ENCODE measurements at regions not wholly inside any gene's neighbourhood (a gene's known extent, or its start where the extent isn't known, plus 50 kb on each side); places are given as distances from the start of the nearest gene placed in this dataset.

- H3K4me3 Mint-ChIP-seq = no peak overlapping the region
Measured at GRCh38 chr11:81270686-81271085, 1463.0 kb downstream of the FAM181B start.

GRCh38 chr11:81267246-81267645 is 1466.4 kb downstream of the FAM181B start:
- Mint-ChIP-seq H3K9me3 (peaks cover 0 to 4% (median 2%) of the 10 kb centered on the region in 8 donors), H3K36me3 (no peaks in the 10 kb centered on the region), H3K27ac (no peak overlapping the region), H3K27me3 (no peaks in the 10 kb centered on the region), H3K4me3 (no peak overlapping the region), H3K4me1 (no peaks in the 10 kb centered on the region)
- Histone ChIP-seq H3K4me3 (ENCODE audit: low read length in 2 of 2) (no peak overlapping the region), H3K9me3 (ENCODE audit: control insufficient read depth in 1 of 2, low read length in 2 of 2) (no peaks in the 10 kb centered on the region), H3K4me1 (ENCODE audit: insufficient read depth, low read length) (no peaks in the 10 kb centered on the region), H3K27me3 (ENCODE audit: insufficient read depth, low read length) (no peaks in the 10 kb centered on the region), H3K36me3 (ENCODE audit: insufficient read depth, low read length) (no peaks in the 10 kb centered on the region), H3K27ac (ENCODE audit: low read depth, low read length) (no peak overlapping the region)
- ChIA-PET POLR2A (ENCODE audit: partially characterized antibody) (no interaction called here), CTCF (ENCODE audit: partially characterized antibody) (no interaction called here)
- DNase-seq = no peak
- intact Hi-C loops (cut with micrococcal nuclease) = no loop called here

More at GRCh38 chr11:81270686-81271085, 1463.0 kb downstream of the FAM181B start:
- intact Hi-C loops (cut with micrococcal nuclease) = no loop called here
- H3K27me3 Mint-ChIP-seq = no peaks in the 10 kb centered on the region
- H3K27ac Mint-ChIP-seq = no peak overlapping the region
- Histone ChIP-seq H3K27me3 (ENCODE audit: insufficient read depth, low read length) (no peaks in the 10 kb centered on the region), H3K36me3 (ENCODE audit: insufficient read depth, low read length) (no peaks in the 10 kb centered on the region), H3K27ac (ENCODE audit: low read depth, low read length) (no peak overlapping the region), H3K9me3 (ENCODE audit: control insufficient read depth in 1 of 2, low read length in 2 of 2) (no peaks in the 10 kb centered on the region), H3K4me1 (ENCODE audit: insufficient read depth, low read length) (no peaks in the 10 kb centered on the region), H3K4me3 (ENCODE audit: low read length in 2 of 2) (no peak overlapping the region)
- peaks cover 0 to 2% (median 0%) of the 10 kb centered on the region in 8 donors for H3K9me3 Mint-ChIP-seq
- no peak for DNase-seq
- H3K36me3 Mint-ChIP-seq = no peaks in the 10 kb centered on the region
- ChIA-PET CTCF (ENCODE audit: partially characterized antibody) (no interaction called here), POLR2A (ENCODE audit: partially characterized antibody) (no interaction called here)
- H3K4me1 Mint-ChIP-seq = no peaks in the 10 kb centered on the region

GRCh38 chr11:81259471-81259870 is 1474.2 kb downstream of the FAM181B start:
- Mint-ChIP-seq H3K27ac (no peak overlapping the region), H3K4me1 (no peaks in the 10 kb centered on the region), H3K27me3 (no peaks in the 10 kb centered on the region)

GRCh38 chr11:81255895-81256294 is 1477.8 kb downstream of the FAM181B start:
- H3K36me3 Mint-ChIP-seq = no peaks in the 10 kb centered on the region
- no peak for DNase-seq
- peaks cover 0 to 6% (median 3%) of the 10 kb centered on the region in 8 donors for H3K9me3 Mint-ChIP-seq
- H3K4me3 ChIP-seq (ENCODE audit: low read length in 2 of 2) = no peak overlapping the region
- no peak overlapping the region for H3K27ac ChIP-seq (ENCODE audit: low read depth, low read length)
- intact Hi-C loops (cut with micrococcal nuclease) = no loop called here
- no peak overlapping the region for H3K4me3 Mint-ChIP-seq
- ChIA-PET CTCF (ENCODE audit: partially characterized antibody) (no interaction called here), POLR2A (ENCODE audit: partially characterized antibody) (no interaction called here)
- H3K36me3 ChIP-seq (ENCODE audit: insufficient read depth, low read length) = no peaks in the 10 kb centered on the region
- no peaks in the 10 kb centered on the region for H3K9me3 ChIP-seq (ENCODE audit: control insufficient read depth in 1 of 2, low read length in 2 of 2)
- no peaks in the 10 kb centered on the region for H3K4me1 Mint-ChIP-seq
- no peaks in the 10 kb centered on the region for H3K27me3 ChIP-seq (ENCODE audit: insufficient read depth, low read length)
- H3K4me1 ChIP-seq (ENCODE audit: insufficient read depth, low read length) = no peaks in the 10 kb centered on the region
- no peaks in the 10 kb centered on the region for H3K27me3 Mint-ChIP-seq
- no peak overlapping the region for H3K27ac Mint-ChIP-seq

More at GRCh38 chr11:81259471-81259870, 1474.2 kb downstream of the FAM181B start:
- ChIA-PET CTCF (ENCODE audit: partially characterized antibody) (no interaction called here), POLR2A (ENCODE audit: partially characterized antibody) (no interaction called here)
- Mint-ChIP-seq H3K9me3 (peaks cover 0 to 8% (median 4%) of the 10 kb centered on the region in 8 donors), H3K36me3 (no peaks in the 10 kb centered on the region), H3K4me3 (no peak overlapping the region)
- H3K4me3 ChIP-seq (ENCODE audit: low read length in 2 of 2) = no peak overlapping the region
- no peaks in the 10 kb centered on the region for H3K4me1 ChIP-seq (ENCODE audit: insufficient read depth, low read length)
- H3K27ac ChIP-seq (ENCODE audit: low read depth, low read length) = no peak overlapping the region
- intact Hi-C loops (cut with micrococcal nuclease) = no loop called here
- H3K36me3 ChIP-seq (ENCODE audit: insufficient read depth, low read length) = no peaks in the 10 kb centered on the region
- no peaks in the 10 kb centered on the region for H3K9me3 ChIP-seq (ENCODE audit: control insufficient read depth in 1 of 2, low read length in 2 of 2)
- no peaks in the 10 kb centered on the region for H3K27me3 ChIP-seq (ENCODE audit: insufficient read depth, low read length)
- no peak for DNase-seq

GRCh38 chr11:81253244-81253643 is 1480.4 kb downstream of the FAM181B start:
- H3K9me3 Mint-ChIP-seq = peaks cover 0 to 6% (median under 1%) of the 10 kb centered on the region in 8 donors
- H3K27me3 Mint-ChIP-seq = no peaks in the 10 kb centered on the region
- H3K27ac ChIP-seq (ENCODE audit: low read depth, low read length) = no peak overlapping the region
- no peaks in the 10 kb centered on the region for H3K4me1 Mint-ChIP-seq
- intact Hi-C loops (cut with micrococcal nuclease) = no loop called here
- H3K36me3 ChIP-seq (ENCODE audit: insufficient read depth, low read length) = no peaks in the 10 kb centered on the region
- H3K4me3 Mint-ChIP-seq = no peak overlapping the region
- H3K4me1 ChIP-seq (ENCODE audit: insufficient read depth, low read length) = no peaks in the 10 kb centered on the region
- H3K36me3 Mint-ChIP-seq = no peaks in the 10 kb centered on the region
- no peak for DNase-seq
- no peak overlapping the region for H3K4me3 ChIP-seq (ENCODE audit: low read length in 2 of 2)
- ChIA-PET POLR2A (ENCODE audit: partially characterized antibody) (no interaction called here), CTCF (ENCODE audit: partially characterized antibody) (no interaction called here)
- no peaks in the 10 kb centered on the region for H3K9me3 ChIP-seq (ENCODE audit: control insufficient read depth in 1 of 2, low read length in 2 of 2)
- no peaks in the 10 kb centered on the region for H3K27me3 ChIP-seq (ENCODE audit: insufficient read depth, low read length)
- no peak overlapping the region for H3K27ac Mint-ChIP-seq

GRCh38 chr11:81246941-81247340 is 1486.7 kb downstream of the FAM181B start:
- H3K27me3 Mint-ChIP-seq = no peaks in the 10 kb centered on the region
- no peak overlapping the region for H3K4me3 ChIP-seq (ENCODE audit: low read length in 2 of 2)
- no peak overlapping the region for H3K4me3 Mint-ChIP-seq
- intact Hi-C loops (cut with micrococcal nuclease) = no loop called here
- POLR2A ChIA-PET (ENCODE audit: partially characterized antibody) = no interaction called here
- H3K4me1 Mint-ChIP-seq = no peaks in the 10 kb centered on the region
- H3K27ac ChIP-seq (ENCODE audit: low read depth, low read length) = no peak overlapping the region
- H3K9me3 Mint-ChIP-seq = peaks cover 0 to 14% (median 4%) of the 10 kb centered on the region in 8 donors
- no peak for DNase-seq
- no peaks in the 10 kb centered on the region for H3K36me3 ChIP-seq (ENCODE audit: insufficient read depth, low read length)
- H3K27ac Mint-ChIP-seq = no peak overlapping the region
- CTCF ChIA-PET (ENCODE audit: partially characterized antibody) = no interaction called here
- H3K27me3 ChIP-seq (ENCODE audit: insufficient read depth, low read length) = no peaks in the 10 kb centered on the region
- H3K9me3 ChIP-seq (ENCODE audit: control insufficient read depth in 1 of 2, low read length in 2 of 2) = no peaks in the 10 kb centered on the region
- no peaks in the 10 kb centered on the region for H3K36me3 Mint-ChIP-seq
- no peaks in the 10 kb centered on the region for H3K4me1 ChIP-seq (ENCODE audit: insufficient read depth, low read length)

- H3K27me3 ChIP-seq (ENCODE audit: insufficient read depth, low read length) = no peaks in the 10 kb centered on the region
- POLR2A ChIA-PET (ENCODE audit: partially characterized antibody) = interaction anchor here (0.6 kb wide), 1 partner anchor 41 kb away, joined by 3 read pairs; no protein-coding TSS in a partner anchor
- DNase-seq = no peak
- no peaks in the 10 kb centered on the region for H3K4me1 ChIP-seq (ENCODE audit: insufficient read depth, low read length)
- CTCF ChIA-PET (ENCODE audit: partially characterized antibody) = no interaction called here
- no peak overlapping the region for H3K27ac Mint-ChIP-seq
- no peak overlapping the region for H3K27ac ChIP-seq (ENCODE audit: low read depth, low read length)
- H3K4me1 Mint-ChIP-seq = no peaks in the 10 kb centered on the region
- H3K36me3 ChIP-seq (ENCODE audit: insufficient read depth, low read length) = no peaks in the 10 kb centered on the region
- no peaks in the 10 kb centered on the region for H3K36me3 Mint-ChIP-seq
- H3K9me3 ChIP-seq (ENCODE audit: control insufficient read depth in 1 of 2, low read length in 2 of 2) = no peaks in the 10 kb centered on the region
- no peak overlapping the region for H3K4me3 Mint-ChIP-seq
- no peak overlapping the region for H3K4me3 ChIP-seq (ENCODE audit: low read length in 2 of 2)
- peaks cover 0 to 17% (median 4%) of the 10 kb centered on the region in 8 donors for H3K9me3 Mint-ChIP-seq
- no peaks in the 10 kb centered on the region for H3K27me3 Mint-ChIP-seq
- intact Hi-C loops (cut with micrococcal nuclease) = no loop called here
Measured at GRCh38 chr11:81245791-81246190, 1487.9 kb downstream of the FAM181B start.

GRCh38 chr11:81241672-81242275 is 1491.9 kb downstream of the FAM181B start:
- H3K36me3 Mint-ChIP-seq = no peaks in the 10 kb centered on the region
- no peak overlapping the region for H3K4me3 Mint-ChIP-seq
- no peaks in the 10 kb centered on the region for H3K36me3 ChIP-seq (ENCODE audit: insufficient read depth, low read length)
- no peaks in the 10 kb centered on the region for H3K4me1 Mint-ChIP-seq
- intact Hi-C loops (cut with micrococcal nuclease) = no loop called here
- no peaks in the 10 kb centered on the region for H3K9me3 ChIP-seq (ENCODE audit: control insufficient read depth in 1 of 2, low read length in 2 of 2)
- H3K9me3 Mint-ChIP-seq = peaks cover 0 to 11% (median 4%) of the 10 kb centered on the region in 8 donors
- CTCF ChIA-PET (ENCODE audit: partially characterized antibody) = no interaction called here
- no peak overlapping the region for H3K4me3 ChIP-seq (ENCODE audit: low read length in 2 of 2)
- H3K4me1 ChIP-seq (ENCODE audit: insufficient read depth, low read length) = no peaks in the 10 kb centered on the region
- no peak for DNase-seq
- no peaks in the 10 kb centered on the region for H3K27me3 Mint-ChIP-seq
- no peak overlapping the region for H3K27ac Mint-ChIP-seq
- H3K27me3 ChIP-seq (ENCODE audit: insufficient read depth, low read length) = no peaks in the 10 kb centered on the region
- H3K27ac ChIP-seq (ENCODE audit: low read depth, low read length) = no peak overlapping the region
- POLR2A ChIA-PET (ENCODE audit: partially characterized antibody) = no interaction called here

All from CD4-positive, alpha-beta memory T cell (primary cell).